Activated CD4-positive, alpha-beta T cell treated with anti-CD3 and anti-CD28 coated beads, Interleukin-2, Interleukin-4, amounts not matched to agents 100 ng/mL and 50 ng/mL, durations not matched to agents 16 hours and 8 hours (primary cell): ENCODE measurements at regions not wholly inside any gene's neighbourhood (a gene's known extent, or its start where the extent isn't known, plus 50 kb on each side); places are given as distances from the start of the nearest gene placed in this dataset.
"Not testable (repeated sequence)": the region's sequence is repeated elsewhere in the genome, so short reads cannot be mapped to it uniquely, and the experiment has no call there.

ENCODE experiments used
- DNase-seq: peaks from one replicate; pipeline ENCODE4 v3.0.0-alpha.2; 2020; ENCODE audit warnings: low spot score

- no peak for DNase-seq
Observed at GRCh38 chr10:22875581-22875980, 52.3 kb upstream of the ARMC3 start.

DNA sequence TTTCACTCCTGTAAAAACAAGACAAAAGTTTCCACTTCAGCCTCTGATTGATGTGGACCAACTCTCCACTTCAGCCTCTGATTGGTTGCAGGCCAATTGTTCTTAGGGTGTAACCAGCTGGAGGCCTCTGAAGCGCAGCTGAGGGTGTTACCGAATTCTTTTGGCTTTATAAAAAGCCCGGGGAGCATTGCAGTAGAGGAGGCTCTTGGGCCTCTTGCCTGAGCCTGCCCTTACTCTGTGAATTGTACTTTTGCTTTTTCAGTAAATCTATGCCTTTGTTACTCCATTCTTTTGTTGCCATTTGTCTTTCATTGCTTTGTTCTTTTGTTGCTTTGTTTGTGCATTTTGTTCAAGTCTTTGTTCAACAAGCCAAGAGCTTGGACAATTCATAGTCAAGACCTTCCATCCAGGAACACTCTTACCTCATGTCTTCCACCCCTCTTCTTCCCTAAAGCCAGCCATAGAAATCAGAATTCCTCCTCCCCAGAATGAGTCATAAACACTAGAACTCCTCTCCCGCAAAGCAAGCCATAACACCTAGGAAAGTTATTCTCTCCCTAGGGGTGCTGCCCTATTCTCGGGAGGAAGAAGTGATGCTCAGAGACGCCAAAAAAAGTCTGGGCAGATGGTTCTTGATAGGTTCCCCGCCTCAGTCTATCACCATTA lies 53.5 kb upstream of the ARMC3 start:
- DNase-seq = no peak

DNA sequence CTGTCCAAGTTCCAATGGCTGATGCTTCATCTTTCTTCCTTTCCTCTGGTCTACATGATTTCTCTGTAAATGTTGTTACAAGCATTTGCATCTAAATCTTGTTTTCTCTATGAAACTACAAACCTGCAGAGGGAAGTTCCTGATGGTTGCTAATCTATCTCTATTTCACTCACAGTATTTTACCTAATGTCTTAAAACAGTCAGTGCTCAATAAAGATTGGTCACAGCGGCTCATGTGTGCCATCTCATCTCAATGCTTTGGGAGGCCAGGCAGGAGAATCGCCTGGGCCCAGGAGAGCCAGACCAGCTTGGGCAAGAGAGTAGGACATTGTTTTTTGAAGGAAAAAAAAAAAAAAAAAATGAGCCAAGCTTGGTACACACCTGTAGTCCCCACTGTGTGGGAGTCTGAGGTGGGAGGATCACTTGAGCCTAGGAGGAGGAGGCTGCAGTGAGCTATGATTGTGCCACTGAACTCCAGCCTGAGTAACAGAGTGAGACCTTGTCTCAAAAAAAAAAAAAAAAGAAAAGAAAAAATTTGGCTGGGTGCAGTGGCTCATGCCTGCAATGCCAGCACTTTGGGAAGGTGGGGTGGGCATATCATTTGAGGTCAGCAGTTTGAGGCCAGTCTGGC lies 71.3 kb upstream of the ARMC3 start:
- no peak for DNase-seq

DNA sequence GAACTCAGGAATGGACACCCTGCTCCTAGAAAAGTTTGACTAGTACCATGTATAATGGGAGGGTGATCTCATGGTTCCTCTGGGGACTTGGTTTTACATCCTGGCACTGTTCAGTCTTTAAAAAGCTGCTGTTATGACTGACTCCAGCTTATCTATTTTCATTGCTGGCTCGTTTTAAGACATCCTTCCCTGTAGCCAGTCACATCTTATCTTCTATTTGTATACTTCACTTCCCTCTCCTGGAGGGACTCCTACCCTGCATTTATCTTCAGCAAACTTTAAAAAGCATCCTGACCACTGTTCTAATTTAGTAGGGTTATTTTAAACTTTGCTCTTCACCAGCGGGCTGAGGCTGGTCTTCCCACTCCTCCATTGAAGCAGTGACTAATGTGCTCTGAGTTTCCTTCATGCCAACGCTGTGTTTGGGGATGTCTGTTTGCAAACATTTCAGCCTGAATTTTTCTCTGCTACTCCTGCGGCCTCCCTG lies 72.9 kb upstream of the ARMC3 start:
- DNase-seq = no peak

- DNase-seq = no peak
Observed at GRCh38 chr10:22853906-22854447, 73.9 kb upstream of the ARMC3 start.

DNA sequence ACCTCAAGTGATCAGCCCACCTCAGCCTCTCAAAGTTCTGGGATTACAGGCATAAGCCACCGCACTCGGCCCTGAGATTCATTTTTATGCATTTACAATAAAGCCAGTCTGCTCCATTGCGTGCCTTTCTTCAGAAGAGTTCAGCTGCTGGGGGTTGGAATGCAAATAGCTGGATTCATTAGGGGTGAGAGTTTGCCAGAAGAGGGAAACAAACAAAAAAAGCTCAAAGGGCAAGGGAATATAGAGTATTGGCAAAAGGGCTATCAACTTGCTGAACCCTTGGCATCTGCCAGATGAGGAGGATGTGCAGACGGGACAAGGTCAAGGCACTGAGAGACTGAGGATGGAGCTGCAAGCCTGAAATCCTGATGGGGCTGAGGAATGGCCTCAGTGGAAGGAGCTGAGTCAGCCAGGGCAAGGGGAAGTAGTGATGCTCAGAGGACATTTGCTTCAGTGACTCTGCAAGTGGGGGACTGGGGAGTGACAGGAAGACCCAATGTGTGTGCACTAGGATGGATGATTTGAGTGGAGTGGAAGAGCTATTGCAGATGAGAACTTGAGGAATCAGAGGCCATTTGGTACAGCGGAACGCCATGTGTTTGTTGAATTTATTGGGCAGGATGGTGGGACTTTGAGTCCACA lies 75.0 kb upstream of the ARMC3 start:
- DNase-seq = no peak

DNA sequence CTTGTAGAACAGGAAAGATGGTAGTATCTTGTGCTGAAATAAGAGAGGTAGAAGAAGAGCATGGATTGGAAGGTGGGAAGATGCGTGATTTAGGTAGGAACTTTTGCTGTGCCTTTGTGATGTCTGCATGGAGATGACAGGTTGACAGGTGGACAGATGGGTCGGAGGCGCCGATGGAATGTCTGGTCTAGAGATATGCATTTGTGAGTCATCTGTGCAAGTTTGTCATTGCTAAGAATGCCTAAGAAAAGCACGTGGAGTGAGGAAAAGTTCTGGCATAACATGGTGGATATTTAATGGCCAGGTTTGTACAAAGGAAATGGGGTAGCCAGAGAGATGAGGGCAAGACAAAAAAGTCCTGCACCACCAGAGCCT lies 76.0 kb upstream of the ARMC3 start:
- DNase-seq = no peak

GRCh38 chr10:22850541-22850940 lies 77.3 kb upstream of the ARMC3 start:
- no peak for DNase-seq

DNA sequence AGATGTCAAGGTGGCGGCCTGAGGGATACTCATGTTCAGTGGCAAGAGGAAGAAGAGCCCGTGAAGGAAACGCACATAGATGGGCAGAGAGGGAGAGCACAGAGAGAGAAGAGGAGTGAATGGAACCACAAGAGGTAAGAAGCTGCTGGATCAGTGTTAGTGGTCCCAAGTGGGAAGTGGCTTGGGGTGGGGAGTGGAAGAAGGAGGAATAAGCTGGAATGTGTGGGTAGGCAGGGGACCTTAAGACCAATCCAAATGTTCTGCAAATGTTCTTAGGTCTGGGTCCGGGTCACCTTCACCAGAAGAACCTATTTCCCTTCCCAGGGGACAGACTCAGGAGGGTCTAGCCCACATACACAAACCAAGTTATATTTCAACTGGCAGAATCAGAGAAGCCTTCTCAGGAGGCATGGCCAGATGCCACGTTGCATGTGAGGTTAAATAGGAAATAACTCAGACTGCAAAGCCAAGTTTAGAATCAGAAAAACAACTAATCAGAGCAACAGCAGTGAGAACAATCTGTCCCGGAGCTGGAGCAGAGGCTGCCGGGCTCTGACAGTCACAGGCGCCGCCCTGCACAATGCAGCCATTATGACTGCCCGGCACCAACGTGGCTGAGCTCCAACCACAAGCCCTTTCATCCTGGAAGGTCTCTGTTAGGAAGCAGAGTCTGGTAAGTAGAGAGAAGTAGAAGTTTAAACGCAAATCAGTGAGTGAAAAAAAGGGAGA lies 78.6 kb upstream of the ARMC3 start:
- DNase-seq = no peak

DNA sequence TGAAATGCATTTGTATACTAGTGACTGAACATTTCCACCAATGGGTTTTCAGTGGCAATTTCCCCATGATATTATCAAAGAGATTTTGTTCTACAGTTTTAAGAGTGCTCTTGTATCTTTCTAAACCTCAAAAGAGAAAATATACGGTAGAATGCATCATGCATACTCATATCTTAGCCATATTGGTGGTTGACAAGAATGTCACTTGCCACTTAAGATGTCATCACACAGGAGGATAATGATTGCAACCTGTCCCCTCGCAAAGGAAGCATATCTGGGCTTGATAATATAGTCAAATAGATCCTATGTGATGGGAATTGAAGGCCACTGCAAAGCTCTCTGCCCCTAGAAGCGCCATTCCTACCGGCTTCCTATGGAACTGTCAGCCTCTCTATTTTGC lies 79.3 kb upstream of the ARMC3 start:
- DNase-seq = no peak

DNA sequence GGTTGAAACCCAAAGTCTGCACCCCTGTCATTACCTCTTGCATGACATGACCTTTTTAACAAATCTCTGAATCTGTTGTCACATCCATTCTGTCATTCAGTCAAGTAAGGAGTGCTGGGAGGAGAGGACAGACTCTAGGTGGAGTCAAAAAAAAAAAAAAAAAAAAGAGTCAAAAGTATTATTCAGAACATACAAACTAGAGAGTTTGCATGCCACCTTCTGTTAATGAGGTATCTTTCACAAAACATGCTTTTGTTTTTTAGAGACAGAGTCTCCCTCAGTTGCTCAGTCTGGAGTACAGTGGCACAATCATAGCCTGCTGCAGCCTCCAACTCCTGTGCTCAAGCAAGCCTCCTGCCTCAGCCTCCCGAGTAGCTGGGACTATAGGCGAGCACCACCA lies 81.6 kb upstream of the ARMC3 start:
- no peak for DNase-seq

GRCh38 chr10:22839639-22840038 lies 88.2 kb upstream of the ARMC3 start:
- DNase-seq = no peak

GRCh38 chr10:22837771-22838170 lies 90.1 kb upstream of the ARMC3 start:
- DNase-seq = no peak

DNA sequence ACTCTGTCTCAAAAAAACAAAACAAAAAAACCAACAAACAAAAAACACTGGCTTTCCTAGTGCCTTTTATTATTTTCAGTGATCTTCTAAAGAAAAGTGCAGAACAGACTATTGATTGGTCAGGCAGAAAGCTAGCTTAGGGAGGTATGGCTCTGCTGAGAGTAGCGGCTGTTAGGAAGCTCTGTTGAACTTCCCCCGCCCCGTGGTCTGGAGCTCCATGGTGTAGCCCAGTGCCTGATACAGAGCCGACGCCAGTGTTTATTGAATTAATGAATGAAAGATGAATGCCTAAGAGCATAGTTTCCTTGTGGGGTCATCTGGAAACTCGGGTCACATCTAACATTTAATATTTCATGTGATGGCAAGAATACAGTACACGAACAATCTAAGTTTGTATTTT lies 90.5 kb upstream of the ARMC3 start:
- no peak for DNase-seq

- DNase-seq = no peak
Observed at GRCh38 chr10:22834471-22834870, 93.4 kb upstream of the ARMC3 start.

- DNase-seq = no peak
Observed at GRCh38 chr10:22833781-22834180, 94.1 kb upstream of the ARMC3 start.

DNA sequence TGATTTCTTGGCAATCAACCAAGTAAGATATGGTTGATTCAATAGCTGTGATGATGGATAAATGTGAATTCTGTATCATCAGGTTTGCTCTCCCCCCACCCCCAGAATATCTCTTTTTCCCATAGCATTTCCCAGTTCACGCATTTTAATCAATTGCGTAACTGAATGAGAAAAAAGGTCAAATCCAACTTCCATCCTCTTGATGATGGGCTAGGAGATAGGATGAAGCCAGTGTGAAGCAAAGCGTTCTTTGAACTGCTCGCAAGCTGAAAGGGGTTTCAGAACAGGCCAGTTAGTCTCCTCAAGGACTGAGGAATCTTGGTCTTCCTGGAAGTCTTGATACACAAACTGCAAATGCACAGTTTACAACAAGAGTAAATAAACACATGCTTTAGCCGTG lies 94.5 kb upstream of the ARMC3 start:
- DNase-seq = no peak

DNA sequence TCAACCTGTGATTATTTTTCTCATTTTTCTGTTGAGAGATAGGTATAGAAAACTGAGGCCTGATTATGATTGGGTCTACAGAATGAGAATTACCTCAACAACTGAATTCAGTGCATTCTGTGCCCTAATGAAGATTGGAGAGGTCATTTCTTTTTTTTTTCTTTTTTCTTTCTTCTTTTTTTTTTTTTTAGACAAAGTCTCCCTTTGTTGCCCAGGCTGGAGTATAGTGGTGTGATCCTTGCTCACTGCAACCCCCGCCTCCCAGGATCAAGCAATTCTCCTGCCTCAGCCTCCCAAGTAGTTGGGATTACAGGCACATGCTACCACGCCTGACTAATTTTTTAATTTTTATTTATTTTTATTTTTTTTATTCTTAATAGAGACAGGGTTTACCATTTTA lies 95.0 kb upstream of the ARMC3 start:
- no peak for DNase-seq

- no peak for DNase-seq
Observed at GRCh38 chr10:22832066-22832602, 95.7 kb upstream of the ARMC3 start.

GRCh38 chr10:22831586-22831985 lies 96.3 kb upstream of the ARMC3 start:
- DNase-seq = no peak

GRCh38 chr10:22828712-22829111 lies 99.1 kb upstream of the ARMC3 start:
- not testable (repeated sequence) for DNase-seq

DNA sequence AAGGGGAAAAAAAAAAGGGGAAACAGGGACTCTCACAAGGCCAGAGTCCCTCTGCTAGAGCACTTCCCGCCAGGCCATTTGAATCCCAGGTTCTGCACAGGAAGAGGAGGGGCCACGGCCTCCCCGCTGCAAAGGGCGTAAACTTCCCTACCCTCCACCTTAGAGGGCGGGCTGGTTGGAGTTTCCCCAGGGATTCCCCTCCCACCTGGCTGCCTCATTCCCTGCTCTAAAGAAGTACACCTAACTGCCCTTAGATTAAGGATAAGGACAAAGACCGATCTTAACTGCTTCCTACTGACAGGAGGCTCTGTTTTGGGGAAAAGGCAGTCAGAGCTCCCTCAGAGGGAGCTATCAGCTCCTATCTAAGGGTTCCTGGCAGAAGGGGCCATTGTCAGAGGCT lies 102.0 kb upstream of the ARMC3 start:
- DNase-seq = no peak
